ENCODE measurements at regions not wholly inside any gene's neighbourhood (a gene's known extent, or its start where the extent isn't known, plus 50 kb on each side); places are given as distances from the start of the nearest gene placed in this dataset.

DNA sequence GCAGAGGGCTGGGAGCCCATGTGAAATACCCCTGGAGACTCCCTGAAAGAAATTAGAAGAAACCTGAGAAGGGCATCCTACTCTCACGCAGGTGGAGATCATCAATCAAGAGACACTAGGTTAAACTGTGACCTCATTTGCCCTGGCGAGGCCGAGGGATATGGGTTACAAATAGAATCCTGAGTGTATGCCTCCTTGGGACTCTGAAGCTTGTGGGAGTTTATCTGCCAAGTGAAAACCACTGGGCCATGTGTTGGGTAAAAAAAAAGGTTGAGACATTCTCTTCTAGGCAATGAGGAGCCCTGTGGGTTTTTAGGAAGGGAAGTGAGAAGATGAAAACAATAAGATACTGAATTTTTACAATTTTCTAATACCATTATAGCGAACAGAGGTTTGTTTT, 160.7 kb upstream of the ARID2 start:
- Histone ChIP-seq H3K4me2 (ENCODE audit: low read length) (no peak overlapping the region), H3F3A (ENCODE audit: insufficient read depth, low read length) (no peaks in the 10 kb centered on the region), H3K27me3 (ENCODE audit: insufficient read depth, low read length) (no peaks in the 10 kb centered on the region), H3K36me3 (ENCODE audit: insufficient read depth, low read length) (no peaks in the 10 kb centered on the region), H3K4me3 (ENCODE audit: low read depth, low read length, poor library complexity, severe bottlenecking) (no peak overlapping the region), H4K20me1 (ENCODE audit: insufficient read depth, low read length) (no peaks in the 10 kb centered on the region), H3K27ac (ENCODE audit: low read depth, low read length, poor library complexity, severe bottlenecking) (no peak overlapping the region), H3K9ac (ENCODE audit: low read length) (no peak overlapping the region), H3K79me2 (ENCODE audit: insufficient read depth, low read length) (no peaks in the 10 kb centered on the region), H3K4me1 (ENCODE audit: insufficient read depth, low read length, severe bottlenecking) (no peaks in the 10 kb centered on the region), H2AFZ (ENCODE audit: low read length) (no peak overlapping the region), H3K9me2 (ENCODE audit: low read depth, low read length) (no peaks in the 10 kb centered on the region), H3K9me3 (ENCODE audit: low read length) (no peaks in the 10 kb centered on the region)
- no peak for TF ChIP-seq EZH2 (IDR thresholded peaks at IDR 0.05; ENCODE audit: borderline replicate concordance, low read length)
- TF ChIP-seq, protein P1, sequence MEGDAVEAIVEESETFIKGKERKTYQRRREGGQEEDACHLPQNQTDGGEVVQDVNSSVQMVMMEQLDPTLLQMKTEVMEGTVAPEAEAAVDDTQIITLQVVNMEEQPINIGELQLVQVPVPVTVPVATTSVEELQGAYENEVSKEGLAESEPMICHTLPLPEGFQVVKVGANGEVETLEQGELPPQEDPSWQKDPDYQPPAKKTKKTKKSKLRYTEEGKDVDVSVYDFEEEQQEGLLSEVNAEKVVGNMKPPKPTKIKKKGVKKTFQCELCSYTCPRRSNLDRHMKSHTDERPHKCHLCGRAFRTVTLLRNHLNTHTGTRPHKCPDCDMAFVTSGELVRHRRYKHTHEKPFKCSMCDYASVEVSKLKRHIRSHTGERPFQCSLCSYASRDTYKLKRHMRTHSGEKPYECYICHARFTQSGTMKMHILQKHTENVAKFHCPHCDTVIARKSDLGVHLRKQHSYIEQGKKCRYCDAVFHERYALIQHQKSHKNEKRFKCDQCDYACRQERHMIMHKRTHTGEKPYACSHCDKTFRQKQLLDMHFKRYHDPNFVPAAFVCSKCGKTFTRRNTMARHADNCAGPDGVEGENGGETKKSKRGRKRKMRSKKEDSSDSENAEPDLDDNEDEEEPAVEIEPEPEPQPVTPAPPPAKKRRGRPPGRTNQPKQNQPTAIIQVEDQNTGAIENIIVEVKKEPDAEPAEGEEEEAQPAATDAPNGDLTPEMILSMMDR (IDR thresholded peaks at IDR 0.05; ENCODE audit: low read length), result no peak

- no peak overlapping the region for H3K4me3 ChIP-seq (ENCODE audit: low read depth, low read length, poor library complexity, severe bottlenecking)
- H3K9me3 ChIP-seq (ENCODE audit: low read length), result no peaks in the 10 kb centered on the region
- no peaks in the 10 kb centered on the region for H3K27me3 ChIP-seq (ENCODE audit: insufficient read depth, low read length)
- no peak overlapping the region for H2AFZ ChIP-seq (ENCODE audit: low read length)
- TF ChIP-seq, protein P1 (IDR thresholded peaks at IDR 0.05; ENCODE audit: low read length), result no peak
- no peak for TF ChIP-seq EZH2 (IDR thresholded peaks at IDR 0.05; ENCODE audit: borderline replicate concordance, low read length)
- no peak overlapping the region for H3K9ac ChIP-seq (ENCODE audit: low read length)
- no peaks in the 10 kb centered on the region for H3K4me1 ChIP-seq (ENCODE audit: insufficient read depth, low read length, severe bottlenecking)
- H3K4me2 ChIP-seq (ENCODE audit: low read length), result no peak overlapping the region
- H3K27ac ChIP-seq (ENCODE audit: low read depth, low read length, poor library complexity, severe bottlenecking), result no peak overlapping the region
- no peaks in the 10 kb centered on the region for H4K20me1 ChIP-seq (ENCODE audit: insufficient read depth, low read length)
- no peaks in the 10 kb centered on the region for H3K9me2 ChIP-seq (ENCODE audit: low read depth, low read length)
- no peaks in the 10 kb centered on the region for H3K79me2 ChIP-seq (ENCODE audit: insufficient read depth, low read length)
- H3K36me3 ChIP-seq (ENCODE audit: insufficient read depth, low read length), result no peaks in the 10 kb centered on the region
- H3F3A ChIP-seq (ENCODE audit: insufficient read depth, low read length), result no peaks in the 10 kb centered on the region
Measured at GRCh38 chr12:45570501-45570900, 159.0 kb upstream of the ARID2 start.

DNA sequence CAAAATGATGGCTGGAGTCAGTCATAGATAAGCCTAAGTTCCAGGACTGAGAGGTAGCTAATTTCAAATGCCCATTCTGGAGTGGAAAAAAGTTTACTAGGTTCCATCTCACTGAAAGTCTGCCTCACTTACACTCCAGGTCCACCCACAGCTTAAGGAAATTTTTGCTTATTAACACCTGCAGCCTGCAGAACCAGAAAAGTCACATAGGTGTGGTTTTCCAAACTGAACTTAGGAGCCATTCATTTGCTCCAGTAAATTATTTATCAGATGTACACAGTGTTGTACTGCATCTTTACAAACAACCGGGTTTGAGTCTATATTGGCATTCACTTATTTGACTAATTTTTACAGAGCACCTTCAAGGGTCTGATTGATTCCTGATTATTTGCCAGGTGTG, 157.4 kb upstream of the ARID2 start:
- no peak overlapping the region for H2AFZ ChIP-seq (ENCODE audit: low read length)
- no peaks in the 10 kb centered on the region for H3K9me3 ChIP-seq (ENCODE audit: low read length)
- TF ChIP-seq EZH2 (IDR thresholded peaks at IDR 0.05; ENCODE audit: borderline replicate concordance, low read length), result no peak
- TF ChIP-seq, protein P1 (IDR thresholded peaks at IDR 0.05; ENCODE audit: low read length), result no peak
- H3K9me2 ChIP-seq (ENCODE audit: low read depth, low read length), result no peaks in the 10 kb centered on the region
- H3K4me2 ChIP-seq (ENCODE audit: low read length), result no peak overlapping the region
- H3K4me3 ChIP-seq (ENCODE audit: low read depth, low read length, poor library complexity, severe bottlenecking), result no peak overlapping the region
- no peaks in the 10 kb centered on the region for H3K27me3 ChIP-seq (ENCODE audit: insufficient read depth, low read length)
- H3K36me3 ChIP-seq (ENCODE audit: insufficient read depth, low read length), result no peaks in the 10 kb centered on the region
- H3F3A ChIP-seq (ENCODE audit: insufficient read depth, low read length), result no peaks in the 10 kb centered on the region
- no peak overlapping the region for H3K27ac ChIP-seq (ENCODE audit: low read depth, low read length, poor library complexity, severe bottlenecking)
- H3K4me1 ChIP-seq (ENCODE audit: insufficient read depth, low read length, severe bottlenecking), result no peaks in the 10 kb centered on the region
- no peak overlapping the region for H3K9ac ChIP-seq (ENCODE audit: low read length)
- no peaks in the 10 kb centered on the region for H3K79me2 ChIP-seq (ENCODE audit: insufficient read depth, low read length)
- no peaks in the 10 kb centered on the region for H4K20me1 ChIP-seq (ENCODE audit: insufficient read depth, low read length)
